Calu3 (cell line): ENCODE measurements at regions not wholly inside any gene's neighbourhood (a gene's known extent, or its start where the extent isn't known, plus 50 kb on each side); places are given as distances from the start of the nearest gene placed in this dataset.

Experiments
- BruUV-seq: library from RNA; stranded (reverse); fragments of 400-500 nt; replicated peaks from 2 replicates; lab custom pipeline; 2021; lab: Mats Ljungman, UMichigan
- CTCF ChIA-PET: fragments of 300-600 bp; sonication (Branson Sonifier 250); formaldehyde crosslinking; loops from one replicate; lab custom pipeline; 2022; ENCODE audit warnings: antibody characterized with exemption; lab: Charles Lee
- DNase-seq: peaks from one replicate; pipeline ENCODE4 v3.0.0; 2022
- H3K27ac Mint-ChIP-seq: one replicate; pipeline ENCODE4 v1.8.0; 2022; ENCODE audit warnings: mixed read lengths; ENCODE audit not compliant: unreplicated experiment
- H3K27me3 Mint-ChIP-seq: one replicate; pipeline ENCODE4 v1.8.0; 2022; ENCODE audit warnings: mixed read lengths; ENCODE audit not compliant: unreplicated experiment
- H3K36me3 Mint-ChIP-seq: one replicate; pipeline ENCODE4 v1.8.0; 2022; ENCODE audit warnings: mild to moderate bottlenecking, moderate library complexity, mixed read lengths; ENCODE audit not compliant: insufficient read depth, unreplicated experiment
- H3K4me1 Mint-ChIP-seq: one replicate; pipeline ENCODE4 v1.8.0; 2022; ENCODE audit warnings: mild to moderate bottlenecking, low read depth, mixed read lengths; ENCODE audit not compliant: unreplicated experiment
- H3K4me3 Mint-ChIP-seq: one replicate; pipeline ENCODE4 v1.8.0; 2022; ENCODE audit warnings: mild to moderate bottlenecking, low read depth, moderate library complexity, mixed read lengths; ENCODE audit not compliant: unreplicated experiment
- H3K9me3 Mint-ChIP-seq: one replicate; pipeline ENCODE4 v1.8.0; 2022; ENCODE audit warnings: low read depth, mixed read lengths; ENCODE audit not compliant: unreplicated experiment
- intact Hi-C: fragments of 100-400 bp; cut with micrococcal nuclease; formaldehyde crosslinking; loops from one replicate; pipeline ENCODE4 v1.10.0; 2022; ENCODE audit not compliant: unreplicated experiment
- TF ChIP-seq, protein P1 (sequence below): fragments of 200-600 bp; IDR thresholded peaks from one replicate; pipeline ENCODE4 v1.8.0; 2022; ENCODE audit warnings: antibody characterized with exemption; ENCODE audit not compliant: unreplicated experiment

DNA sequence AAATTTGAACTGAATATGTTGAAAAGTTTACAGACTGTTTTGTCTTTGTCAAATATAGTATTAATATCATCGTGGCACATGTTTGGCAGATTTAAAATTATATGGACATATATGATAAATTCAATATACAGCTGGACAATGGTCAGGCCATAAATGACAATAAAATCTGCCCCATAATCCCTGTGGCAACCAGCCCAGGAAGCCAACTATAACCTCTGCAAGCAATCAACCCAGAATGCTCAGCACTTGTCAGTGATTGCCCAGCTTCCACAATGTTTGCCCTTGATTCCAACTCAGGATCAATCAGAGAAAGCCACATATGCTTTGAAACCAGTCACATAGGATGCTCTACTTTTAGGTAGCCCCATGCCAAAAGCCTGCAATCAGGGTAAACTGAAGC lies 671.9 kb downstream of the SUCLG1 start:
- TF ChIP-seq, protein P1, sequence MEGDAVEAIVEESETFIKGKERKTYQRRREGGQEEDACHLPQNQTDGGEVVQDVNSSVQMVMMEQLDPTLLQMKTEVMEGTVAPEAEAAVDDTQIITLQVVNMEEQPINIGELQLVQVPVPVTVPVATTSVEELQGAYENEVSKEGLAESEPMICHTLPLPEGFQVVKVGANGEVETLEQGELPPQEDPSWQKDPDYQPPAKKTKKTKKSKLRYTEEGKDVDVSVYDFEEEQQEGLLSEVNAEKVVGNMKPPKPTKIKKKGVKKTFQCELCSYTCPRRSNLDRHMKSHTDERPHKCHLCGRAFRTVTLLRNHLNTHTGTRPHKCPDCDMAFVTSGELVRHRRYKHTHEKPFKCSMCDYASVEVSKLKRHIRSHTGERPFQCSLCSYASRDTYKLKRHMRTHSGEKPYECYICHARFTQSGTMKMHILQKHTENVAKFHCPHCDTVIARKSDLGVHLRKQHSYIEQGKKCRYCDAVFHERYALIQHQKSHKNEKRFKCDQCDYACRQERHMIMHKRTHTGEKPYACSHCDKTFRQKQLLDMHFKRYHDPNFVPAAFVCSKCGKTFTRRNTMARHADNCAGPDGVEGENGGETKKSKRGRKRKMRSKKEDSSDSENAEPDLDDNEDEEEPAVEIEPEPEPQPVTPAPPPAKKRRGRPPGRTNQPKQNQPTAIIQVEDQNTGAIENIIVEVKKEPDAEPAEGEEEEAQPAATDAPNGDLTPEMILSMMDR, result no peak
- BruUV-seq, result no TSS peak
- CTCF ChIA-PET, result no interaction called here

DNA sequence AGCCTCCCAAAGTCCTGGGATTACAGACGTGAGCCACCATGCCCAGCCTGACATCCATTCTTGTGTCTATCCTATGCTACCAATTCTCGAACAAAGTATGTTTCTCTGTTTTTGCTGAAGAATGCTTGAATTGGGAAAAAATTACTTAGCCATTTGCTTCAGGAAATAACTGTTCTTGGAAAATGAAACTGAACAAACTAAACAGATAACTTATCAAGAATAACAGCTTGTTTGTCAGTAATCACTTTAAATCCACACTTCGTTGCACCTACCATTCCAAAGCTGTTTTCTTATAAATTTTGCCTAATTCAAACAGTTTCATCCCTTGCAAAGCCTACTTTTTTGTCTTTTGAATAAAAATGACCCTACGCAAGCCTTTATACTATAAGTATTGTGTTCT lies 672.9 kb downstream of the SUCLG1 start:
- H3K36me3 Mint-ChIP-seq, result peaks cover 5% of the 10 kb centered on the region
- no peaks in the 10 kb centered on the region for H3K4me1 Mint-ChIP-seq
- TF ChIP-seq, protein P1, result no peak
- no peak for DNase-seq
- H3K4me3 Mint-ChIP-seq, result no peak overlapping the region
- intact Hi-C loops, result no loop called here
- H3K27me3 Mint-ChIP-seq, result no peaks in the 10 kb centered on the region
- peaks cover 6% of the 10 kb centered on the region for H3K9me3 Mint-ChIP-seq
- BruUV-seq, result no TSS peak
- no peak overlapping the region for H3K27ac Mint-ChIP-seq
- CTCF ChIA-PET, result no interaction called here

More for the DNA sequence above, 671.9 kb downstream of the SUCLG1 start:
- Mint-ChIP-seq H3K27ac (no peak overlapping the region), H3K4me3 (no peak overlapping the region), H3K9me3 (peaks cover 3% of the 10 kb centered on the region), H3K4me1 (no peaks in the 10 kb centered on the region), H3K27me3 (no peaks in the 10 kb centered on the region), H3K36me3 (peaks cover 5% of the 10 kb centered on the region)
- intact Hi-C loops, result no loop called here
- no peak for DNase-seq

DNA sequence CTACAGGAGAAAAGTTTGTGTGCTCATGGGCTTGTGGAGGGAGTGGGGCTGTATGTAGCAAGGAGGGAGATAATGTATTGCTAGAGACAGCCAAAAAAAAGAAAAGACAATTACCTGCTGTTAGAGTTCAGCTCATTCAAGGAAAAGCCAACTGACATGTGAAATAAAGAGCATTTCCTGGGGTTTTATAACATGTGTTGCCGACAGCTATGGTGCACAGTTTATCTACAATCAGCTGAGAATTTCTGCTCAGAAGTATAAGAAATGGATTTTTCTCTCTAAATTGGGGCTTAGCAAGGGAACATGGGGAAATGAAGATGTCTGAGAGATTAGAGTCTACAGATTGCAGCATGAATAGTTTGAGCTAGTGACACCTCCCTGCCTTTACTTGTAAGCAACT lies 674.1 kb downstream of the SUCLG1 start:
- TF ChIP-seq, protein P1, result no peak
- peaks cover 5% of the 10 kb centered on the region for H3K36me3 Mint-ChIP-seq
- H3K27ac Mint-ChIP-seq, result no peak overlapping the region
- DNase-seq, result no peak
- no peaks in the 10 kb centered on the region for H3K4me1 Mint-ChIP-seq
- no TSS peak for BruUV-seq
- no peaks in the 10 kb centered on the region for H3K27me3 Mint-ChIP-seq
- H3K4me3 Mint-ChIP-seq, result no peak overlapping the region
- H3K9me3 Mint-ChIP-seq, result peaks cover 6% of the 10 kb centered on the region
- intact Hi-C loops, result loop anchor here (5.0 kb wide), 1 partner anchor 292 kb away; no protein-coding TSS in a partner anchor
- CTCF ChIA-PET, result no interaction called here

DNA sequence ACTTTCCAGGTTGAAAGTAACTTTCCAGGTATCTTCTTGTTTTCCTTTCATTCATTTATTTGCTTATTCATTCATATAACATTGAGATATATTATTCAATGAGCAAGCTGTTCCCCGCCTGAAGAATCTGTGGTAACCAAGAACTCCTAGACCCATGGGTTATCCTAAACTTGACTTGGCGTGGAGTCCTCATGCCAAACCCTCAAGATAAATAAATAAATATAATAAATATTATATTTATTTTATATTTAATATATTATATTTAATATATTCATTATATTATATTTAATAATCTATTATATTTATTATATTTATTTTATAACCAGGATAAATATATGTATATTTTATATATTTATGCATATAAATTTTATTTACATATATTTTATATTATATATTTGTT lies 674.8 kb downstream of the SUCLG1 start:
- Mint-ChIP-seq H3K27ac (no peak overlapping the region), H3K9me3 (peaks cover 6% of the 10 kb centered on the region), H3K4me3 (no peak overlapping the region), H3K27me3 (no peaks in the 10 kb centered on the region), H3K36me3 (peaks cover 3% of the 10 kb centered on the region), H3K4me1 (no peaks in the 10 kb centered on the region)
- TF ChIP-seq, protein P1, result no peak
- no peak for DNase-seq
- intact Hi-C loops, result loop anchor here (5.0 kb wide), 1 partner anchor 293 kb away; no protein-coding TSS in a partner anchor
- CTCF ChIA-PET, result no interaction called here
- no TSS peak for BruUV-seq
